GM23338 (cell line): ENCODE measurements at regions not wholly inside any gene's neighbourhood (a gene's known extent, or its start where the extent isn't known, plus 50 kb on each side); places are given as distances from the start of the nearest gene placed in this dataset.

Experiments
- ATAC-seq: fragments of 200-7000 bp; cut with Tn5 transposase; 3 replicates; pipeline ENCODE4 v1.9.1; 2020
- DNase-seq: peaks from one replicate; pipeline ENCODE4 v3.0.0-alpha.2; 2015; ENCODE audit warnings: low spot score
- H2AFZ ChIP-seq: fragments of 200-600 bp; sonication (generic); 2 replicates; pipeline ENCODE4 v1.8.0; 2016; ENCODE audit warnings: antibody characterized with exemption, mild to moderate bottlenecking, moderate library complexity
- H3F3A ChIP-seq: fragments of 200-600 bp; sonication (generic); replicated peaks from 2 replicates; pipeline ENCODE4 v1.8.0; 2017; ENCODE audit warnings: antibody characterized with exemption, mixed run types, low read depth
- H3K27ac ChIP-seq: fragments of 200-600 bp; sonication (generic); 2 replicates; pipeline ENCODE4 v1.6.1; 2016; ENCODE audit warnings: low read depth
- H3K27me3 ChIP-seq: fragments of 200-600 bp; sonication (generic); 2 replicates; pipeline ENCODE4 v1.8.0; 2016; ENCODE audit warnings: mild to moderate bottlenecking, mixed run types, moderate library complexity; ENCODE audit not compliant: insufficient read depth
- H3K36me3 ChIP-seq: fragments of 200-600 bp; sonication (generic); 2 replicates; pipeline ENCODE4 v1.8.0; 2016; ENCODE audit warnings: mild to moderate bottlenecking; ENCODE audit not compliant: insufficient read depth
- H3K4me1 ChIP-seq: fragments of 200-600 bp; sonication (generic); 2 replicates; pipeline ENCODE4 v1.8.0; 2016; ENCODE audit warnings: mild to moderate bottlenecking, moderate library complexity; ENCODE audit not compliant: insufficient read depth
- H3K4me2 ChIP-seq: fragments of 200-600 bp; sonication (generic); 2 replicates; pipeline ENCODE4 v1.7.1; 2017; ENCODE audit warnings: mixed run types
- H3K4me3 ChIP-seq: fragments of 200-600 bp; sonication (generic); 2 replicates; pipeline ENCODE4 v1.6.1; 2016; ENCODE audit warnings: mixed run types
- H3K79me2 ChIP-seq: fragments of 200-600 bp; sonication (generic); replicated peaks from 2 replicates; pipeline ENCODE4 v1.8.0; 2017; ENCODE audit warnings: mild to moderate bottlenecking; ENCODE audit not compliant: insufficient read depth
- H3K9me2 ChIP-seq: fragments of 200-600 bp; sonication (generic); 2 replicates; pipeline ENCODE4 v1.8.0; 2017; ENCODE audit not compliant: insufficient read depth
- H4K20me1 ChIP-seq: fragments of 200-600 bp; sonication (generic); replicated peaks from 2 replicates; pipeline ENCODE4 v1.8.0; 2017; ENCODE audit warnings: mild to moderate bottlenecking; ENCODE audit not compliant: insufficient read depth
- H3K27ac Mint-ChIP-seq: 2 replicates; pipeline ENCODE4 v1.8.0; 2020; ENCODE audit warnings: inconsistent platforms, mild to moderate bottlenecking, moderate library complexity, mixed read lengths
- H3K27me3 Mint-ChIP-seq: 3 replicates; pipeline ENCODE4 v1.8.0; 2022; ENCODE audit warnings: low read depth, mild to moderate bottlenecking, moderate library complexity, mixed read lengths, inconsistent platforms; ENCODE audit not compliant: insufficient read depth, poor library complexity
- H3K36me3 Mint-ChIP-seq: 3 replicates; pipeline ENCODE4 v1.8.0; 2021; ENCODE audit warnings: low read depth, mild to moderate bottlenecking, inconsistent platforms, moderate library complexity, mixed read lengths
- H3K4me1 Mint-ChIP-seq: 3 replicates; pipeline ENCODE4 v1.8.0; 2020; ENCODE audit warnings: mild to moderate bottlenecking, inconsistent platforms, mixed read lengths
- H3K4me3 Mint-ChIP-seq: 3 replicates; pipeline ENCODE4 v1.8.0; 2021; ENCODE audit warnings: moderate library complexity, mild to moderate bottlenecking, inconsistent platforms, mixed read lengths
- H3K9me3 Mint-ChIP-seq: 3 replicates; pipeline ENCODE4 v1.8.0; 2020; ENCODE audit warnings: moderate library complexity, mild to moderate bottlenecking, inconsistent platforms, mixed read lengths
- CREB1 ChIP-seq: fragments of 250-450 bp; sonication (Bioruptor Pico); IDR thresholded peaks from 2 replicates; pipeline ENCODE4 v1.5.0; 2020; ENCODE audit warnings: low read depth, mild to moderate bottlenecking, moderate library complexity
- CTCF ChIP-seq, 2 experiments: fragments of 200-600 bp in 1 of 2; sonication (generic) in 1 of 2; conservative IDR thresholded peaks; 2 replicates each; pipeline versions ENCODE4 v1.5.1 to v1.6.1; 2016 to 2017; ENCODE audit warnings: antibody characterized with exemption in 2 of 2, low read depth in 2 of 2, mild to moderate bottlenecking in 2 of 2, moderate library complexity in 1 of 2
- EZH2 ChIP-seq: fragments of 200-600 bp; sonication (generic); IDR thresholded peaks from one replicate; pipeline ENCODE4 v1.8.0; 2017; ENCODE audit warnings: antibody characterized with exemption, mild to moderate bottlenecking, low read depth; ENCODE audit not compliant: unreplicated experiment
- EZH2phosphoT487 ChIP-seq: fragments of 200-600 bp; sonication (generic); IDR thresholded peaks from one replicate; pipeline ENCODE4 v1.8.1; 2018; ENCODE audit warnings: antibody characterized with exemption; ENCODE audit not compliant: unreplicated experiment
- JUNB ChIP-seq: IDR thresholded peaks from one replicate; pipeline ENCODE4 v1.6.1; 2016; ENCODE audit warnings: antibody characterized with exemption; ENCODE audit not compliant: unreplicated experiment
- NANOG ChIP-seq: IDR thresholded peaks from 2 replicates; pipeline ENCODE4 v1.6.1; 2016; ENCODE audit warnings: antibody characterized with exemption, borderline replicate concordance
- POLR2AphosphoS5 ChIP-seq: IDR thresholded peaks from 2 replicates; pipeline ENCODE4 v1.6.1; 2016; ENCODE audit warnings: antibody characterized with exemption, low read depth
- STAT1 ChIP-seq: IDR thresholded peaks from one replicate; pipeline ENCODE4 v1.6.1; 2016; ENCODE audit warnings: antibody characterized with exemption; ENCODE audit not compliant: unreplicated experiment
- ZNF114 ChIP-seq: fragments of 250-450 bp; sonication (Bioruptor Pico); IDR thresholded peaks from 2 replicates; pipeline ENCODE4 v1.5.0; 2020; ENCODE audit warnings: mild to moderate bottlenecking, moderate library complexity
- ZNF331 ChIP-seq: fragments of 250-450 bp; sonication (Bioruptor Pico); IDR thresholded peaks from 2 replicates; pipeline ENCODE4 v1.5.0; 2020; ENCODE audit warnings: low read depth, mild to moderate bottlenecking, moderate library complexity
- ZNF462 ChIP-seq: fragments of 250-450 bp; sonication (Bioruptor Pico); IDR thresholded peaks from 2 replicates; pipeline ENCODE4 v1.5.0; 2020; ENCODE audit warnings: mild to moderate bottlenecking, moderate library complexity
- TF ChIP-seq, protein P1 (sequence below): IDR thresholded peaks from 2 replicates; pipeline ENCODE4 v1.6.1; 2016; ENCODE audit warnings: antibody characterized with exemption
- TF ChIP-seq, protein P2 (sequence below): IDR thresholded peaks from one replicate; pipeline ENCODE4 v1.6.1; 2018; ENCODE audit warnings: antibody characterized with exemption; ENCODE audit not compliant: unreplicated experiment

- Mint-ChIP-seq H3K4me3 (no peak overlapping the region), H3K36me3 (no peaks in the 10 kb centered on the region), H3K27me3 (no peaks in the 10 kb centered on the region), H3K4me1 (0 out of 3 replicates have a peak, but pooled peaks cover 2% of the 10 kb centered on the region), H3K9me3 (no peaks in the 10 kb centered on the region; the same call in 2 of the 3 replicates), H3K27ac (no peak overlapping the region)
- no peaks in the 10 kb centered on the region for H3K79me2 ChIP-seq
- H2AFZ ChIP-seq: no peak overlapping the region
- H3K4me1 ChIP-seq: no peaks in the 10 kb centered on the region
- DNase-seq: no peak
- TF ChIP-seq EZH2phosphoT487: no peak
- no peak for TF ChIP-seq NANOG
- TF ChIP-seq ZNF462: no peak
- TF ChIP-seq STAT1: no peak
- TF ChIP-seq POLR2AphosphoS5: no peak
- no peak for TF ChIP-seq CTCF (conservative IDR thresholded peaks at IDR 0.05; ENCODE audit: low read depth in 2 of 2)
- TF ChIP-seq ZNF114: no peak
- TF ChIP-seq EZH2: no peak
- TF ChIP-seq CREB1 (CRISPR knock-in tag): no peak
- no peak for TF ChIP-seq JUNB
- TF ChIP-seq, protein P1, sequence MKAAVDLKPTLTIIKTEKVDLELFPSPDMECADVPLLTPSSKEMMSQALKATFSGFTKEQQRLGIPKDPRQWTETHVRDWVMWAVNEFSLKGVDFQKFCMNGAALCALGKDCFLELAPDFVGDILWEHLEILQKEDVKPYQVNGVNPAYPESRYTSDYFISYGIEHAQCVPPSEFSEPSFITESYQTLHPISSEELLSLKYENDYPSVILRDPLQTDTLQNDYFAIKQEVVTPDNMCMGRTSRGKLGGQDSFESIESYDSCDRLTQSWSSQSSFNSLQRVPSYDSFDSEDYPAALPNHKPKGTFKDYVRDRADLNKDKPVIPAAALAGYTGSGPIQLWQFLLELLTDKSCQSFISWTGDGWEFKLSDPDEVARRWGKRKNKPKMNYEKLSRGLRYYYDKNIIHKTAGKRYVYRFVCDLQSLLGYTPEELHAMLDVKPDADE: no peak
- TF ChIP-seq, protein P2, sequence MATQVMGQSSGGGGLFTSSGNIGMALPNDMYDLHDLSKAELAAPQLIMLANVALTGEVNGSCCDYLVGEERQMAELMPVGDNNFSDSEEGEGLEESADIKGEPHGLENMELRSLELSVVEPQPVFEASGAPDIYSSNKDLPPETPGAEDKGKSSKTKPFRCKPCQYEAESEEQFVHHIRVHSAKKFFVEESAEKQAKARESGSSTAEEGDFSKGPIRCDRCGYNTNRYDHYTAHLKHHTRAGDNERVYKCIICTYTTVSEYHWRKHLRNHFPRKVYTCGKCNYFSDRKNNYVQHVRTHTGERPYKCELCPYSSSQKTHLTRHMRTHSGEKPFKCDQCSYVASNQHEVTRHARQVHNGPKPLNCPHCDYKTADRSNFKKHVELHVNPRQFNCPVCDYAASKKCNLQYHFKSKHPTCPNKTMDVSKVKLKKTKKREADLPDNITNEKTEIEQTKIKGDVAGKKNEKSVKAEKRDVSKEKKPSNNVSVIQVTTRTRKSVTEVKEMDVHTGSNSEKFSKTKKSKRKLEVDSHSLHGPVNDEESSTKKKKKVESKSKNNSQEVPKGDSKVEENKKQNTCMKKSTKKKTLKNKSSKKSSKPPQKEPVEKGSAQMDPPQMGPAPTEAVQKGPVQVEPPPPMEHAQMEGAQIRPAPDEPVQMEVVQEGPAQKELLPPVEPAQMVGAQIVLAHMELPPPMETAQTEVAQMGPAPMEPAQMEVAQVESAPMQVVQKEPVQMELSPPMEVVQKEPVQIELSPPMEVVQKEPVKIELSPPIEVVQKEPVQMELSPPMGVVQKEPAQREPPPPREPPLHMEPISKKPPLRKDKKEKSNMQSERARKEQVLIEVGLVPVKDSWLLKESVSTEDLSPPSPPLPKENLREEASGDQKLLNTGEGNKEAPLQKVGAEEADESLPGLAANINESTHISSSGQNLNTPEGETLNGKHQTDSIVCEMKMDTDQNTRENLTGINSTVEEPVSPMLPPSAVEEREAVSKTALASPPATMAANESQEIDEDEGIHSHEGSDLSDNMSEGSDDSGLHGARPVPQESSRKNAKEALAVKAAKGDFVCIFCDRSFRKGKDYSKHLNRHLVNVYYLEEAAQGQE: no peak
- TF ChIP-seq ZNF331 (CRISPR knock-in tag): no peak
- no peak overlapping the region for H3K4me3 ChIP-seq
- H3K27ac ChIP-seq: no peak overlapping the region
- no peak for ATAC-seq
- no peaks in the 10 kb centered on the region for H4K20me1 ChIP-seq
- no peaks in the 10 kb centered on the region for H3K9me2 ChIP-seq
- no peaks in the 10 kb centered on the region for H3K36me3 ChIP-seq
- no peaks in the 10 kb centered on the region for H3K27me3 ChIP-seq
- H3K4me2 ChIP-seq: no peak overlapping the region
- H3F3A ChIP-seq: no peaks in the 10 kb centered on the region
Observed at GRCh38 chrX:20421275-20421674, 154.6 kb upstream of the RPS6KA3 start.
